ENCODE measurements at regions not wholly inside any gene's neighbourhood (a gene's known extent, or its start where the extent isn't known, plus 50 kb on each side); places are given as distances from the start of the nearest gene placed in this dataset.

DNA sequence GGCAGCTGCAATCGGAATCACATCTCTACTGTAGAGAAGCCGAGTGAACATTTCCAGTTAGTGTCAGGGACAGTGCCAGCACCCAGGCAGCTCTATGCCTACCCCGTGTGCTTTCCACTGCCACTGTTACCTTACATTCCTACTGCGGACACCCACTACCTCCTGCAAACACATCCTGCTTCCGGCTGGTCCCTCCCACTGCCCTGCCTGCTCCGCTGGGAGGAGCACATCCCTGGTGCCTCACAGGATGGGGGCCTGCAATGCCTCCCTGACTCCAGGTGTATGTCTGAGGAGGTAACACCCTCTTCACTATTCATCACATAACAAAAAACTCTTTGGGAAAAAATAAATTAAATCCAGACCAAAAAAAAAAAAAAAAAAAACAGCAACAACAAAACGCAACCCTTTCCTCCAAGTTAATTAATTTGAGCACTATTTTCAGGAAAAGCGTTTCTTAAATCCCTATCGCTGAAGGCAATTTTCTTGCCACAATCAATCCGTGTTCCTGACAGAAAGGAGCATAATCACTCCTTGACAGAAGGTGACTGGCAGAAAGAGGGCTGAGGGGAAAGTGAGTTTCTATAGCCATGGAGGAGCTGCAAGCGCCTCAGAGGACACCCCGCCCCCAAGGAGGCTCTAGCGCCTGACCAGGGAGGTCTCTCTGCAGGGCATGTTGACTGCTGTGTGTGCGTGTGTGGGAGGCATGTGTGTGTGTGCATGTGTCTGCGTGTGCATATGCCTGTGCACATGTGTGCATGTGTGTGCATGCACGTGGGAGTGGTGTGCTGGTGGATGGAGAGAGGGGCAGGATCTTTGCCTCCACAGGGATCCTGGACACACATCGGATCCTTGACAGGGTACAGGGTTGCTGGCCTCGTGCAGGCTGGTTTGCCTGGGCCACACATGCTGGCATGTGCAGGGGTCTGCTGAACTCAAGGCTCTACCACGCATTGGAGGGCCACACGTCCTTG lies 134.8 kb upstream of the NTM start:
- H3K4me1 ChIP-seq (ENCODE audit: control insufficient read depth in 5 of 5, insufficient read depth in 5 of 5, low read length in 5 of 5), result peaks cover 0 to 5% (median 0%) of the 10 kb centered on the region in 5 donors
- WGBS, 2 donors, result 71 to 77% methylated on average over 20 of the region's 20 CpGs
- H3K9ac ChIP-seq (ENCODE audit: insufficient read depth in 1 of 2, low read length in 2 of 2), result no peak overlapping the region
- TF ChIP-seq, protein P1, sequence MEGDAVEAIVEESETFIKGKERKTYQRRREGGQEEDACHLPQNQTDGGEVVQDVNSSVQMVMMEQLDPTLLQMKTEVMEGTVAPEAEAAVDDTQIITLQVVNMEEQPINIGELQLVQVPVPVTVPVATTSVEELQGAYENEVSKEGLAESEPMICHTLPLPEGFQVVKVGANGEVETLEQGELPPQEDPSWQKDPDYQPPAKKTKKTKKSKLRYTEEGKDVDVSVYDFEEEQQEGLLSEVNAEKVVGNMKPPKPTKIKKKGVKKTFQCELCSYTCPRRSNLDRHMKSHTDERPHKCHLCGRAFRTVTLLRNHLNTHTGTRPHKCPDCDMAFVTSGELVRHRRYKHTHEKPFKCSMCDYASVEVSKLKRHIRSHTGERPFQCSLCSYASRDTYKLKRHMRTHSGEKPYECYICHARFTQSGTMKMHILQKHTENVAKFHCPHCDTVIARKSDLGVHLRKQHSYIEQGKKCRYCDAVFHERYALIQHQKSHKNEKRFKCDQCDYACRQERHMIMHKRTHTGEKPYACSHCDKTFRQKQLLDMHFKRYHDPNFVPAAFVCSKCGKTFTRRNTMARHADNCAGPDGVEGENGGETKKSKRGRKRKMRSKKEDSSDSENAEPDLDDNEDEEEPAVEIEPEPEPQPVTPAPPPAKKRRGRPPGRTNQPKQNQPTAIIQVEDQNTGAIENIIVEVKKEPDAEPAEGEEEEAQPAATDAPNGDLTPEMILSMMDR (IDR thresholded peaks at IDR 0.05; ENCODE audit: control extremely low read depth, extremely low read depth), result no peak
- ATAC-seq (ENCODE audit: insufficient read depth, low FRiP score) (no peak), DNase-seq (no peak)
- no peaks in the 10 kb centered on the region for H3K36me3 ChIP-seq (ENCODE audit: control insufficient read depth in 4 of 4, insufficient read depth in 4 of 4, low read length in 4 of 4)
- peaks cover 0 to 4% (median 0%) of the 10 kb centered on the region in 3 donors for H3K27me3 ChIP-seq (ENCODE audit: control insufficient read depth in 3 of 3, insufficient read depth in 3 of 3, low read length in 2 of 3)
- H3K27ac ChIP-seq (ENCODE audit: low read depth in 1 of 2, low read length in 1 of 2), result no peak overlapping the region
- peaks cover 0 to 7% (median 0%) of the 10 kb centered on the region in 4 donors for H3K9me3 ChIP-seq (ENCODE audit: control insufficient read depth in 4 of 4, insufficient read depth in 3 of 4, low read length in 3 of 4)
- H3K4me3 ChIP-seq, result no peak overlapping the region

DNA sequence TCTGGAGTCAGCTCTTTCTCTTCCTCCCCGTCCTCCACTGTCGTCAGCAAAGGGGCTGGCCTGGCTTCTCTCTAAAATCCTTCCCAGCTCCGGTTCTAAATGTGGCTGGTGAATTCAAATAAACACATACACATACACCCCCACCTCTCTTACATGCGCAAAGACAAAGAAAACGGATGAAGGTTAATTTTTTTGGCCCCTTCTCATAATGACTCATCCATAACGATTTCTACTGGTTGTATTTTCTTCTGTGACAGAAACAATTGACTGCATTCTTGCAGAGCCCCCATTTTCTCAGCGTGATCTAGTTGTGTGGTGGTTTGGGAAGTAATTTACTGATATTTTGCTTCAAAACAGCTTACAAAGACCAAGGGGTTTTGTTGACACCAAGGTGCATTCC lies 130.0 kb upstream of the NTM start:
- H3K27me3 ChIP-seq (ENCODE audit: control insufficient read depth in 3 of 3, insufficient read depth in 3 of 3, low read length in 2 of 3), result peaks cover 0 to 11% (median 0%) of the 10 kb centered on the region in 3 donors
- no peak for DNase-seq
- no peaks in the 10 kb centered on the region for H3K4me1 ChIP-seq (ENCODE audit: control insufficient read depth in 5 of 5, insufficient read depth in 5 of 5, low read length in 5 of 5)
- TF ChIP-seq, protein P1 (IDR thresholded peaks at IDR 0.05; ENCODE audit: control extremely low read depth, extremely low read depth), result no peak
- H3K27ac ChIP-seq (ENCODE audit: low read depth in 1 of 2, low read length in 1 of 2), result no peak overlapping the region
- H3K9me3 ChIP-seq (ENCODE audit: control insufficient read depth in 4 of 4, insufficient read depth in 3 of 4, low read length in 3 of 4), result peaks cover 0 to 4% (median 0%) of the 10 kb centered on the region in 4 donors
- no peak overlapping the region for H3K9ac ChIP-seq (ENCODE audit: insufficient read depth in 1 of 2, low read length in 2 of 2)
- H3K4me3 ChIP-seq, result no peak overlapping the region
- no peak for ATAC-seq (ENCODE audit: insufficient read depth, low FRiP score)
- 69 to 80% methylated on average over 7 of the region's 7 CpGs for WGBS, 2 donors
- no peaks in the 10 kb centered on the region for H3K36me3 ChIP-seq (ENCODE audit: control insufficient read depth in 4 of 4, insufficient read depth in 4 of 4, low read length in 4 of 4)

DNA sequence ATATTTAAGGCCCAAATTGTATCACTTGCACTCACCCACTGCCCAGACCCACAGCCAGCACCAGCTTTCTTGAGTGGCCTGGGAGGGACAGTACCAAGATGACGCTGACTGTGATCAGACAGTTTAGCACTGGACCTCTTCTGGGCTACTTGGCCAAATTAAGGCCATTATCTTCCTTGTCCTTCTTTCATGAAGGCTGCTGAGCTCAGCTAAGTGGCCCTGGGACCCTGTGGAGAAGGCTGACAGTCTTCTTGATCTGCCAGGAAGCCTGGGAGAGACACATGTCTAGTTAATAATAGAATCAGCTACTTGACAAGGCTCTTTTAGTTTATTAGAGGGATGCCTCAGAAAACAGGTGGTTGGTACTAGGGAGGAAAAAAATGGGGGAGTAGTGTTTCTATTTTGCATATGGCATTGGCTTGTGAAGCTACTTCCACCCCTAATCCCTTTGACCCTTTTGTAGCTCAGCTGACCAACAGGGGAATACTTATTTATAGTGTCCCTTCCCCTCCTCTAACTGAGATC lies 127.9 kb upstream of the NTM start:
- Histone ChIP-seq H3K9me3 (ENCODE audit: control insufficient read depth in 4 of 4, insufficient read depth in 3 of 4, low read length in 3 of 4) (peaks cover 0 to 3% (median 0%) of the 10 kb centered on the region in 4 donors), H3K27me3 (ENCODE audit: control insufficient read depth in 3 of 3, insufficient read depth in 3 of 3, low read length in 2 of 3) (peaks cover 0 to 30% (median 13%) of the 10 kb centered on the region in 3 donors), H3K4me1 (ENCODE audit: control insufficient read depth in 5 of 5, insufficient read depth in 5 of 5, low read length in 5 of 5) (no peaks in the 10 kb centered on the region), H3K27ac (ENCODE audit: low read depth in 1 of 2, low read length in 1 of 2) (no peak overlapping the region), H3K36me3 (ENCODE audit: control insufficient read depth in 4 of 4, insufficient read depth in 4 of 4, low read length in 4 of 4) (no peaks in the 10 kb centered on the region), H3K9ac (ENCODE audit: insufficient read depth in 1 of 2, low read length in 2 of 2) (no peak overlapping the region), H3K4me3 (no peak overlapping the region)
- no peak for DNase-seq
- ATAC-seq (ENCODE audit: insufficient read depth, low FRiP score), result no peak
- WGBS, 2 donors, result 83 to 93% methylated on average over 1 of the region's 1 CpG
- TF ChIP-seq, protein P1 (IDR thresholded peaks at IDR 0.05; ENCODE audit: control extremely low read depth, extremely low read depth), result no peak
